ENCODE measurements at regions not wholly inside any gene's neighbourhood (a gene's known extent, or its start where the extent isn't known, plus 50 kb on each side); places are given as distances from the start of the nearest gene placed in this dataset.

DNA sequence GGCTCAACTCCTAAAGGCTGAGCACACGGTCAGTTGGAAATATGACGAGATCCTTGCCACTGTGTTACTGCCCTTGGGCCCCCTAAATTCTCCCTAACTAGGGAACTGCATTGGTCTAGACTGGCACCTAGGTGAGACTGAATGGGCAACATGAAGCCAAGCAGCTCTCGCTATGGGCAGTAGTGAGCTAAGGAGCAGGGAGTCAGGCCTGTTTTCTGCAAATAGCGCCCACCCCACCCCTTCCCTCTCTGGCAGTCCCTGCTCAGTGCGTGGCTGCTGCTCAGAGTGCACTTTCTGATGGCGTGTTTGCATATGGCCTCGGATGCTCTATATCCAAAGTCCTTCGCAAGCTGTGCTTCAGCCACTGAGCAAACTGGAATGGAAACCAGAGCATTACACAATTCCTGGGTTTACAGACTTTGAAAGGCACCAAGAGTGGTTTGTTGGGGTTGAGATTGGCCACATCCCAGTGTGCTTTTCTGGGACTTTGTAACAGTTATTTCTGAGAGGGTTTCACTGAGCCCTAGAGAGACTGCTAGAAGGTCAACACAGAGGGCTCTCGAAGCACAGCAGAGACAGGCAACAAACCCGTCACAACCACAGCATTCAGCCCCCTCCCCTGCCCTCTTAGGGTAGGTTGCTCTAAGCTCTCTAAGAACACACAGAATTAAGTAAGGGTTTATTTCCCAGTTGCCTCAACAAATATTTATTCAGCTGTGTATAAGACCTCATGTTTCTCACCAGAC is 419.9 kb downstream of the STK39 start:
- no peaks in the 10 kb centered on the region for H3K9me3 ChIP-seq
- no peak for DNase-seq
- no peak overlapping the region for H3K4me3 ChIP-seq
- no peaks in the 10 kb centered on the region for H3K27me3 ChIP-seq
- no peaks in the 10 kb centered on the region for H3K4me1 ChIP-seq (ENCODE audit: insufficient read depth)
- H3K27ac ChIP-seq: no peak overlapping the region
- no peaks in the 10 kb centered on the region for H3K36me3 ChIP-seq
- TF ChIP-seq, protein P1, sequence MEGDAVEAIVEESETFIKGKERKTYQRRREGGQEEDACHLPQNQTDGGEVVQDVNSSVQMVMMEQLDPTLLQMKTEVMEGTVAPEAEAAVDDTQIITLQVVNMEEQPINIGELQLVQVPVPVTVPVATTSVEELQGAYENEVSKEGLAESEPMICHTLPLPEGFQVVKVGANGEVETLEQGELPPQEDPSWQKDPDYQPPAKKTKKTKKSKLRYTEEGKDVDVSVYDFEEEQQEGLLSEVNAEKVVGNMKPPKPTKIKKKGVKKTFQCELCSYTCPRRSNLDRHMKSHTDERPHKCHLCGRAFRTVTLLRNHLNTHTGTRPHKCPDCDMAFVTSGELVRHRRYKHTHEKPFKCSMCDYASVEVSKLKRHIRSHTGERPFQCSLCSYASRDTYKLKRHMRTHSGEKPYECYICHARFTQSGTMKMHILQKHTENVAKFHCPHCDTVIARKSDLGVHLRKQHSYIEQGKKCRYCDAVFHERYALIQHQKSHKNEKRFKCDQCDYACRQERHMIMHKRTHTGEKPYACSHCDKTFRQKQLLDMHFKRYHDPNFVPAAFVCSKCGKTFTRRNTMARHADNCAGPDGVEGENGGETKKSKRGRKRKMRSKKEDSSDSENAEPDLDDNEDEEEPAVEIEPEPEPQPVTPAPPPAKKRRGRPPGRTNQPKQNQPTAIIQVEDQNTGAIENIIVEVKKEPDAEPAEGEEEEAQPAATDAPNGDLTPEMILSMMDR (IDR thresholded peaks at IDR 0.05): no peak
- no peak for TF ChIP-seq EP300 (IDR thresholded peaks at IDR 0.05)
- no peak for TF ChIP-seq POLR2A (IDR thresholded peaks at IDR 0.05)
- WGBS, 3 donors: 89 to 93% (median 90%) methylated on average over 10 of the region's 10 CpGs
- intact Hi-C loops (cut with DNase I): no loop called here

DNA sequence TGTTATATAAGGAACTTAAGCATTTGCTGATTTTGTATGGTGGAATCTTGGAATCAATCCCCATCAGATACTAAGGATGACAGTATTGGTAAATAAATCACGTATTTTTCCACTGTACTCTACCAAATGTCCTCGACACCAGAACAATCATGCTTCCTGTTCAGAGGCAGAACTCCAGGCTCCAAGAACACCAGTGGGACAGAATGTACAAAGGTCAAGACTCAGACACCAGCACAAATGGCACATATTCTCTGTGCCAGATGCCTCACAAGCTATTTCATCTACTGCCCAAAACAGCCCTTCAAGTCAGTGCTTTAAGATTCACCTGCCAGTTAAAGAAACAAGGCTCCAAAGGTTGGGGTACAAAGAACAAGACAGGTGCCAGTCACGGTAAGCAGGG is 420.5 kb downstream of the STK39 start:
- intact Hi-C loops (cut with DNase I): no loop called here
- TF ChIP-seq EP300 (IDR thresholded peaks at IDR 0.05): no peak
- TF ChIP-seq POLR2A (IDR thresholded peaks at IDR 0.05): no peak
- TF ChIP-seq, protein P1 (IDR thresholded peaks at IDR 0.05): no peak
- H3K36me3 ChIP-seq: no peaks in the 10 kb centered on the region
- no peak for DNase-seq
- H3K4me1 ChIP-seq (ENCODE audit: insufficient read depth): no peaks in the 10 kb centered on the region
- no peak overlapping the region for H3K27ac ChIP-seq
- no peak overlapping the region for H3K4me3 ChIP-seq
- no peaks in the 10 kb centered on the region for H3K9me3 ChIP-seq
- H3K27me3 ChIP-seq: no peaks in the 10 kb centered on the region
- WGBS, 3 donors: 80 to 81% (median 81%) methylated on average over 3 of the region's 3 CpGs

DNA sequence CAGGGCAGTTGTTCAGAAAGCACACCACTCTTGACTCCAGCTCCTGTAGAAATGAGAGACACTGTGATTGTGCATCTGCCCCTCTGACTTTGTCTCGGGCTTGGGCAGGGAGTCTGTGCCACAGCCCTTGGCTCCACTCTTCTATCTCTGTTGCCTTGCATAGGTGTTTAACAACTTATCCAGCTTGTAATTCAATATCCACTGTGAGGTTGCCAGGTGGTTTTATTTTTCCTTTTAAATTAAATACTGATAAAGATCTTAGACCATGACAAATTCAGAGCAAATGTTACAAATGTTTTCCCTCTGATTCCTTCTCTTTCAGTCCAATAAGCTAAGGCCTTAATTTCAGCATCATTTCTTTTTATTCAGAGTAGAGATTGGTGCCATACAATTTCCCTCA is 421.7 kb downstream of the STK39 start:
- intact Hi-C loops (cut with DNase I): no loop called here
- H3K4me3 ChIP-seq: no peak overlapping the region
- H3K27me3 ChIP-seq: no peaks in the 10 kb centered on the region
- no peaks in the 10 kb centered on the region for H3K9me3 ChIP-seq
- no peaks in the 10 kb centered on the region for H3K36me3 ChIP-seq
- no peak overlapping the region for H3K27ac ChIP-seq
- no peak for TF ChIP-seq POLR2A (IDR thresholded peaks at IDR 0.05)
- no peaks in the 10 kb centered on the region for H3K4me1 ChIP-seq (ENCODE audit: insufficient read depth)
- no peak for DNase-seq
- 80 to 100% (median 89%) methylated on average over 1 of the region's 1 CpG for WGBS, 3 donors

DNA sequence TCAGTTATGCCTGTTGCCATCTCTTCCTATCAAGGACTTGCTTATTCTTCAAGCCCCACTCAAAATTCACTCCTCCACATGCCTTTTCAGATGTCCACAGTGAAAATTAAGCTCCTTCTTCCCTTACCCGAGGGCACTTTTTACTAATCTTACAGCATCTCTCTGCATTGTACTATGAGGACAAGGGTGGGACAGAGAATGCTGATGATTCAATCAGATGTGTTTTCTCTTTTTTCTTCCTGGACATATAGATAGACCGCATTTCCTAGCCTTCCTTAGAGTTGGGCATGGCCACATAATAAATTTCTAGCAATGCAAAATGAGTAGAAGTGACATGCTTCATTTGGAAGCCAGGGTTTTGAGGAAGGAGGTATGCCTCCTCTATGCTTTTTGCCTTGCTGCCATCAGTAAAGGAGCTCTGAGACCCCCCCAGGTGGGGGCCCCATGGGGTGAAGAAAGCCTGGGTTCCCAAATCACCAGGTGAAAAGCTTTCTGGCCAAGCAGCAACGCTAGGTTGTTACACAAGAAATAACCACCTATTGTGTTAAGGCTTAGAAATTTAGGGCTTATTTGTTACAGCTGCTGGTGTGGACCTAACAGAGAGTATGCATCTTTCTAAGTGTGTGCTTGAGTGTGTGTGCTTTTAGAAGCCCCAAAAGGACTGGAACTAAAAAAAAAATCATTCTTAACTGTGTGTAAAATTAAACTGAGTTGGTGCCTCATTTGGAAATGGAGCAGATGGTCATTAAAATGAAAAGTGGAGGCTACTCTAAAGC is 424.5 kb downstream of the STK39 start:
- H3K27ac ChIP-seq: no peak overlapping the region
- TF ChIP-seq EP300 (IDR thresholded peaks at IDR 0.05) (no peak), POLR2A (IDR thresholded peaks at IDR 0.05) (no peak)
- TF ChIP-seq, protein P1 (IDR thresholded peaks at IDR 0.05): no peak
- no peaks in the 10 kb centered on the region for H3K27me3 ChIP-seq
- intact Hi-C loops (cut with DNase I): no loop called here
- WGBS, 3 donors: 73 to 79% (median 78%) methylated on average over 3 of the region's 3 CpGs
- no peaks in the 10 kb centered on the region for H3K4me1 ChIP-seq (ENCODE audit: insufficient read depth)
- H3K4me3 ChIP-seq: no peak overlapping the region
- H3K9me3 ChIP-seq: no peaks in the 10 kb centered on the region
- no peaks in the 10 kb centered on the region for H3K36me3 ChIP-seq
- DNase-seq: no peak

DNA sequence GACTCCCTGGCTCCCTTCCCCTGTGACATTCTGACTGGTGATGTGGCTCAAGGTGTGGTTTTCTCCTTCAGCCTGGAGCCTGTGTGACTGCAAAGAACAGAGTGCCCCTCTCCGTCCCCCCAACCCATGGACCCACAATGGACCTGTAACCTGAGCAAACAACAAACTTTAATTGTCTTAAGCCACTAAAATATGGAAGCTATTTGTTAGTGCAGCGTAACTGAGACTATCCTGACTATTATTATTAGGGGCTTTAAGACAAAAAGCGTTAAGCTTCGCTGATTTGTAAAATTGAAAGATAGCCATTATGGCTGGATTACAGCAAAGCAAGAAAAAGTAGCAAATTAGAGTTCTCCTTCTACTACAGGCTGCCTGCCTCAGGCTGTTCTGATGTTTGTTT is 426.9 kb downstream of the STK39 start:
- H3K36me3 ChIP-seq: no peaks in the 10 kb centered on the region
- intact Hi-C loops (cut with DNase I): no loop called here
- H3K27ac ChIP-seq: no peak overlapping the region
- DNase-seq: no peak
- 90 to 95% (median 91%) methylated on average over 4 of the region's 4 CpGs for WGBS, 3 donors
- TF ChIP-seq POLR2A (IDR thresholded peaks at IDR 0.05): no peak
- TF ChIP-seq EP300 (IDR thresholded peaks at IDR 0.05): no peak
- TF ChIP-seq, protein P1 (IDR thresholded peaks at IDR 0.05): no peak
- no peaks in the 10 kb centered on the region for H3K4me1 ChIP-seq (ENCODE audit: insufficient read depth)
- H3K27me3 ChIP-seq: no peaks in the 10 kb centered on the region
- H3K4me3 ChIP-seq: no peak overlapping the region
- no peaks in the 10 kb centered on the region for H3K9me3 ChIP-seq
